ENCODE measurements at regions not wholly inside any gene's neighbourhood (a gene's known extent, or its start where the extent isn't known, plus 50 kb on each side); places are given as distances from the start of the nearest gene placed in this dataset.

- Histone ChIP-seq H2BK12ac (ENCODE audit: low read length in 2 of 2) (no peak overlapping the region), H2BK120ac (ENCODE audit: low read depth, low read length) (no peak overlapping the region), H4K91ac (ENCODE audit: low read length) (no peak overlapping the region), H3K18ac (ENCODE audit: low read depth in 1 of 2, low read length in 2 of 2) (no peak overlapping the region), H2BK15ac (ENCODE audit: low read depth, poor library complexity, severe bottlenecking) (no peak overlapping the region), H3K27me3 (ENCODE audit: control insufficient read depth in 1 of 2, insufficient read depth in 1 of 2, low read length in 2 of 2) (no peaks in the 10 kb centered on the region), H3K9me3 (ENCODE audit: control insufficient read depth, low read length) (no peaks in the 10 kb centered on the region), H3K4ac (ENCODE audit: low read depth in 1 of 2, low read length in 2 of 2) (no peak overlapping the region), H2AK5ac (ENCODE audit: low read length, severe bottlenecking) (no peak overlapping the region), H2BK5ac (ENCODE audit: low read depth, low read length, poor library complexity, severe bottlenecking) (no peak overlapping the region), H3K79me1 (replicated peaks; ENCODE audit: low read length, poor library complexity, severe bottlenecking) (no peaks in the 10 kb centered on the region), H3K9ac (ENCODE audit: low read length) (no peak overlapping the region), H2AFZ (ENCODE audit: low read depth, low read length) (no peak overlapping the region), H3K27ac (ENCODE audit: low read length, poor library complexity, severe bottlenecking) (no peak overlapping the region), H3K4me3 (ENCODE audit: insufficient read depth in 1 of 2, low read depth in 1 of 2, low read length in 2 of 2) (no peak overlapping the region), H3K14ac (ENCODE audit: low read length in 2 of 2) (no peak overlapping the region), H3K4me1 (ENCODE audit: control insufficient read depth, insufficient read depth, low read depth, low read length) (no peaks in the 10 kb centered on the region), H4K8ac (ENCODE audit: low read length) (no peak overlapping the region), H3K23ac (ENCODE audit: low read length in 2 of 2) (no peak overlapping the region), H3K36me3 (ENCODE audit: control insufficient read depth in 1 of 2, insufficient read depth in 2 of 2, low read depth in 1 of 2, low read length in 2 of 2) (no peaks in the 10 kb centered on the region), H3K4me2 (ENCODE audit: low read length, poor library complexity, severe bottlenecking) (no peak overlapping the region)
- no peak for DNase-seq
- WGBS, result 66% methylated on average over 38 of the region's 38 CpGs
These were observed 376.7 kb downstream of the ALG10 start for GRCh38 chr12:34398706-34399630.

- H3K27ac ChIP-seq (ENCODE audit: low read length, poor library complexity, severe bottlenecking), result no peak overlapping the region
- no peaks in the 10 kb centered on the region for H3K4me1 ChIP-seq (ENCODE audit: control insufficient read depth, insufficient read depth, low read depth, low read length)
- H2AK5ac ChIP-seq (ENCODE audit: low read length, severe bottlenecking), result no peak overlapping the region
- no peak overlapping the region for H2BK5ac ChIP-seq (ENCODE audit: low read depth, low read length, poor library complexity, severe bottlenecking)
- H3K18ac ChIP-seq (ENCODE audit: low read depth in 1 of 2, low read length in 2 of 2), result no peak overlapping the region
- no peaks in the 10 kb centered on the region for H3K36me3 ChIP-seq (ENCODE audit: control insufficient read depth in 1 of 2, insufficient read depth in 2 of 2, low read depth in 1 of 2, low read length in 2 of 2)
- no peaks in the 10 kb centered on the region for H3K27me3 ChIP-seq (ENCODE audit: control insufficient read depth in 1 of 2, insufficient read depth in 1 of 2, low read length in 2 of 2)
- no peak overlapping the region for H3K4ac ChIP-seq (ENCODE audit: low read depth in 1 of 2, low read length in 2 of 2)
- no peak overlapping the region for H3K4me2 ChIP-seq (ENCODE audit: low read length, poor library complexity, severe bottlenecking)
- no peak overlapping the region for H2AFZ ChIP-seq (ENCODE audit: low read depth, low read length)
- DNase-seq, result no peak
- 74% methylated on average over 23 of the region's 23 CpGs for WGBS
- H3K4me3 ChIP-seq (ENCODE audit: insufficient read depth in 1 of 2, low read depth in 1 of 2, low read length in 2 of 2), result no peak overlapping the region
- H3K79me1 ChIP-seq (replicated peaks; ENCODE audit: low read length, poor library complexity, severe bottlenecking), result no peaks in the 10 kb centered on the region
- H4K91ac ChIP-seq (ENCODE audit: low read length), result no peak overlapping the region
- no peak overlapping the region for H2BK12ac ChIP-seq (ENCODE audit: low read length in 2 of 2)
- H4K8ac ChIP-seq (ENCODE audit: low read length), result no peak overlapping the region
- H3K23ac ChIP-seq (ENCODE audit: low read length in 2 of 2), result no peak overlapping the region
- H2BK120ac ChIP-seq (ENCODE audit: low read depth, low read length), result no peak overlapping the region
- peaks cover 2% of the 10 kb centered on the region for H3K9me3 ChIP-seq (ENCODE audit: control insufficient read depth, low read length)
- no peak overlapping the region for H2BK15ac ChIP-seq (ENCODE audit: low read depth, poor library complexity, severe bottlenecking)
- H3K14ac ChIP-seq (ENCODE audit: low read length in 2 of 2), result no peak overlapping the region
- H3K9ac ChIP-seq (ENCODE audit: low read length), result no peak overlapping the region
These were observed 377.5 kb downstream of the ALG10 start for GRCh38 chr12:34399631-34400410.

GRCh38 chr12:34400411-34400881, 378.1 kb downstream of the ALG10 start:
- DNase-seq, result no peak
- no peak overlapping the region for H2BK15ac ChIP-seq (ENCODE audit: low read depth, poor library complexity, severe bottlenecking)
- no peak overlapping the region for H3K14ac ChIP-seq (ENCODE audit: low read length in 2 of 2)
- no peaks in the 10 kb centered on the region for H3K27me3 ChIP-seq (ENCODE audit: control insufficient read depth in 1 of 2, insufficient read depth in 1 of 2, low read length in 2 of 2)
- H3K4me1 ChIP-seq (ENCODE audit: control insufficient read depth, insufficient read depth, low read depth, low read length), result no peaks in the 10 kb centered on the region
- no peak overlapping the region for H3K9ac ChIP-seq (ENCODE audit: low read length)
- no peak overlapping the region for H3K4me3 ChIP-seq (ENCODE audit: insufficient read depth in 1 of 2, low read depth in 1 of 2, low read length in 2 of 2)
- no peak overlapping the region for H4K91ac ChIP-seq (ENCODE audit: low read length)
- no peak overlapping the region for H3K4me2 ChIP-seq (ENCODE audit: low read length, poor library complexity, severe bottlenecking)
- no peaks in the 10 kb centered on the region for H3K36me3 ChIP-seq (ENCODE audit: control insufficient read depth in 1 of 2, insufficient read depth in 2 of 2, low read depth in 1 of 2, low read length in 2 of 2)
- H3K18ac ChIP-seq (ENCODE audit: low read depth in 1 of 2, low read length in 2 of 2), result no peak overlapping the region
- H3K79me1 ChIP-seq (replicated peaks; ENCODE audit: low read length, poor library complexity, severe bottlenecking), result no peaks in the 10 kb centered on the region
- H3K27ac ChIP-seq (ENCODE audit: low read length, poor library complexity, severe bottlenecking), result no peak overlapping the region
- H4K8ac ChIP-seq (ENCODE audit: low read length), result no peak overlapping the region
- H3K23ac ChIP-seq (ENCODE audit: low read length in 2 of 2), result no peak overlapping the region
- WGBS, result 76% methylated on average over 12 of the region's 12 CpGs
- H2BK5ac ChIP-seq (ENCODE audit: low read depth, low read length, poor library complexity, severe bottlenecking), result no peak overlapping the region
- H2AK5ac ChIP-seq (ENCODE audit: low read length, severe bottlenecking), result no peak overlapping the region
- H2BK120ac ChIP-seq (ENCODE audit: low read depth, low read length), result no peak overlapping the region
- H3K9me3 ChIP-seq (ENCODE audit: control insufficient read depth, low read length), result peaks cover 7% of the 10 kb centered on the region
- H3K4ac ChIP-seq (ENCODE audit: low read depth in 1 of 2, low read length in 2 of 2), result no peak overlapping the region
- no peak overlapping the region for H2AFZ ChIP-seq (ENCODE audit: low read depth, low read length)
- H2BK12ac ChIP-seq (ENCODE audit: low read length in 2 of 2), result no peak overlapping the region

GRCh38 chr12:34400986-34401658, 378.8 kb downstream of the ALG10 start:
- H2AK5ac ChIP-seq (ENCODE audit: low read length, severe bottlenecking), result no peak overlapping the region
- DNase-seq, result no peak
- H3K27me3 ChIP-seq (ENCODE audit: control insufficient read depth in 1 of 2, insufficient read depth in 1 of 2, low read length in 2 of 2), result no peaks in the 10 kb centered on the region
- WGBS, result 78% methylated on average over 25 of the region's 25 CpGs
- H2BK5ac ChIP-seq (ENCODE audit: low read depth, low read length, poor library complexity, severe bottlenecking), result no peak overlapping the region
- H3K27ac ChIP-seq (ENCODE audit: low read length, poor library complexity, severe bottlenecking), result no peak overlapping the region
- no peak overlapping the region for H3K14ac ChIP-seq (ENCODE audit: low read length in 2 of 2)
- H3K4me3 ChIP-seq (ENCODE audit: insufficient read depth in 1 of 2, low read depth in 1 of 2, low read length in 2 of 2), result no peak overlapping the region
- no peak overlapping the region for H2AFZ ChIP-seq (ENCODE audit: low read depth, low read length)
- H2BK120ac ChIP-seq (ENCODE audit: low read depth, low read length), result no peak overlapping the region
- no peak overlapping the region for H3K18ac ChIP-seq (ENCODE audit: low read depth in 1 of 2, low read length in 2 of 2)
- no peak overlapping the region for H3K4ac ChIP-seq (ENCODE audit: low read depth in 1 of 2, low read length in 2 of 2)
- no peak overlapping the region for H2BK12ac ChIP-seq (ENCODE audit: low read length in 2 of 2)
- no peak overlapping the region for H4K8ac ChIP-seq (ENCODE audit: low read length)
- no peaks in the 10 kb centered on the region for H3K79me1 ChIP-seq (replicated peaks; ENCODE audit: low read length, poor library complexity, severe bottlenecking)
- peaks cover 7% of the 10 kb centered on the region for H3K9me3 ChIP-seq (ENCODE audit: control insufficient read depth, low read length)
- no peak overlapping the region for H2BK15ac ChIP-seq (ENCODE audit: low read depth, poor library complexity, severe bottlenecking)
- no peak overlapping the region for H4K91ac ChIP-seq (ENCODE audit: low read length)
- H3K4me1 ChIP-seq (ENCODE audit: control insufficient read depth, insufficient read depth, low read depth, low read length), result no peaks in the 10 kb centered on the region
- H3K4me2 ChIP-seq (ENCODE audit: low read length, poor library complexity, severe bottlenecking), result no peak overlapping the region
- H3K23ac ChIP-seq (ENCODE audit: low read length in 2 of 2), result no peak overlapping the region
- H3K9ac ChIP-seq (ENCODE audit: low read length), result no peak overlapping the region
- H3K36me3 ChIP-seq (ENCODE audit: control insufficient read depth in 1 of 2, insufficient read depth in 2 of 2, low read depth in 1 of 2, low read length in 2 of 2), result no peaks in the 10 kb centered on the region
